DMS53 treated with DMSO at 0.1 percent for 48 hours (cell line): ENCODE measurements at regions not wholly inside any gene's neighbourhood (a gene's known extent, or its start where the extent isn't known, plus 50 kb on each side); places are given as distances from the start of the nearest gene placed in this dataset.

Experiments
- DNase-seq: peaks from one replicate; lab custom pipeline; 2025; ENCODE audit not compliant: unreplicated experiment; lab: John Stamatoyannopoulos, UW

- no peak for DNase-seq
Measured at GRCh38 chr22:48756146-48757111, 1071.2 kb downstream of the BRD1 start.

GRCh38 chr22:48755059-48755949, 1072.4 kb downstream of the BRD1 start:
- no peak for DNase-seq

- no peak for DNase-seq
Measured at GRCh38 chr22:48754611-48755058, 1073.0 kb downstream of the BRD1 start.

DNA sequence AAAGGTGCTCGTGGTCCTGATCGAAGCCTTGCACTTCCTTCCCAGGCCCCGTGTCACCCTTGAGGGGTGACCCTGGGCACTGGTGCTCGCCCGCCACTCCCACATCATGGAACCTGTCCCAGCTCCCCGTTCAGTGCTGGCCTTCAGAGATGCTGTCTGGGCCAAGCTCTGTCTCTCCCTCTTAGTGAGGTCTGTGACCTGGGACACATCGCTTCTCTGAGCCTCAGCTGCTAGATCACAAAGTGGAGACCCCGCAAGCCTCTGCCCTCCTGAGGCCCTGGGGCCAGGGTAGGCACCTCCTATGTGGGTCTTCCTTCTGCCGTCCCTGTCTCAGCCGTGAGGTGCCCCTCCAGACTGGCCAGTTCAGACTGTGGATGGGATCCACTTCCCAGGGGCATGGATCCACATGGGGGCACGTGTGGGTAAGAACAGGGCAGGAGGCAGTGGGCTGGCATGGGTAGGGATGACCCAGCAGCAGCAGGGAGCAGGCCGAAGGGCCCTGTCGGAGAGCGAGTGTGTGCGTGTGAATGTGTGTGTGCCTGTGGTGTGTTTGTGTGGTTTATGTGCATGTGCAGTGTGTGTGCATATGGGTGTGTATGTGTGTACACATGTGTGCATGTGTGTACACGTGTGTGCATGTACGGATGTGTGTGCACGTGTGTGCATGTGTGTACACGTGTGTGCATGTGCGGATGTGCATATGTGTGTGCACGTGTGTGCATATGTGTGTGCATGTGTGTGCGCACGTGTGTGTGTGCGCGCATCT, 1073.7 kb downstream of the BRD1 start:
- no peak for DNase-seq

DNA sequence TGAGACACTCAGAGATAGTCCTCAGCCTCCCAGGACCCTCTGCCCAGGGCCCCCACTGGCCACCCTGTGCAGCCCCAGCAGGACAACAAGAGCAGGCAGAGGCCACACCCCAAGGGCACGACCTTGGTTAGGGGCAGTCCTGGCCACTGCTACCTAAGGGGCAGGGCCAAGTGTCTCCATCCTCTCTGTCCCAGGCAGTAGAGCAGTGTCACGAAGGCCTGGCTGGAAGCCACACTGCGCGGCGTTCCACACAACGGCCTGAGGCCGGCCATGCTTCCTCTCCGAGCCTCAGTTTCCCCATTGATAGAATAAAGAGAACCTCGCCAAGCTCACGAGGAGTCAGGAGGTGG, 1074.3 kb downstream of the BRD1 start:
- DNase-seq: no peak

DNA sequence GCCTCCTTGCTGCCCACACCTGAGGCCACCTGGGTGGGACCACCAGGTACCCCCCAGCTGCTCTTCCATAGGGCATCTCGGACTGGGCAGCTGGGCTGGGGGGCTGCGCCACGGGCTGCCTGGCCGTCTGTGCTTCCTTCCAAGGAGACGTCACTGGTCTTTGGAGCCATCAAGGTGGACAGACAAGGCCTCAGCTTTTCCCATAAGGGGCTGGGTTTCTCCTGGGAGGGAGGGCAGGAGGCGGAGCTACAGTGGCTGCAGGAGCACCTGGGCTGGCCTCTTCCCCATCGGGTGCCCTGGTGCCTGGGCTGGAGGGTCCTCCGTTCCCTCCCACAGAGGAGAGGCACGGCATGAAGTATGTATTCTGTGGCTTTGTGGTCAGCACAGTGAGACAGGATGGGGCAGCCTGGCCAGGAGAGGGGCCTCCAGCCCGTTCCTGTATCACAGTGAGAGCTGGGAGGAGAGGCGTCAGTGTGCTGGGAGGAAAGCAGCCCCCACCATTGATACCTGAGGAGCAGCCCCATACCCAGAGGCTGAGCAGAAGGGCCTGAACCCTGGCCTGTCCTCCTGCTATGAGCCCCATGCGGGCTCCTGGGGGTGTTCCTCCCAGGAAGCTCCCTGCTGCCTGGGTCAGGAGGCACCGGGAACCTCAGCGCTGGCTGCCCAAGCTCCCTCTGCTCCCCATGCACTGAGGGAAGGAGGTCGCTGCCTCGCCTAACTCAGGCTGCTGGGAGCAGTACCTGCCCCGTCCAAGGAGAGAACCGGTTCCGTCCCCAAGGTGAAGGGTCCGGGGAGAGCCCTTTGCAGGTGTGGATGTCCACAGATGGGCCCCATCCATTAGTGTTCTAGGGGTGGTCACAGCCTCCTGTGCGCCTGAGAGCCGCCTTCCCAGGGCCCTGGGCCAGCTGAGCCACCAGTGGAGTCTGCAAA, 1075.0 kb downstream of the BRD1 start:
- no peak for DNase-seq

DNA sequence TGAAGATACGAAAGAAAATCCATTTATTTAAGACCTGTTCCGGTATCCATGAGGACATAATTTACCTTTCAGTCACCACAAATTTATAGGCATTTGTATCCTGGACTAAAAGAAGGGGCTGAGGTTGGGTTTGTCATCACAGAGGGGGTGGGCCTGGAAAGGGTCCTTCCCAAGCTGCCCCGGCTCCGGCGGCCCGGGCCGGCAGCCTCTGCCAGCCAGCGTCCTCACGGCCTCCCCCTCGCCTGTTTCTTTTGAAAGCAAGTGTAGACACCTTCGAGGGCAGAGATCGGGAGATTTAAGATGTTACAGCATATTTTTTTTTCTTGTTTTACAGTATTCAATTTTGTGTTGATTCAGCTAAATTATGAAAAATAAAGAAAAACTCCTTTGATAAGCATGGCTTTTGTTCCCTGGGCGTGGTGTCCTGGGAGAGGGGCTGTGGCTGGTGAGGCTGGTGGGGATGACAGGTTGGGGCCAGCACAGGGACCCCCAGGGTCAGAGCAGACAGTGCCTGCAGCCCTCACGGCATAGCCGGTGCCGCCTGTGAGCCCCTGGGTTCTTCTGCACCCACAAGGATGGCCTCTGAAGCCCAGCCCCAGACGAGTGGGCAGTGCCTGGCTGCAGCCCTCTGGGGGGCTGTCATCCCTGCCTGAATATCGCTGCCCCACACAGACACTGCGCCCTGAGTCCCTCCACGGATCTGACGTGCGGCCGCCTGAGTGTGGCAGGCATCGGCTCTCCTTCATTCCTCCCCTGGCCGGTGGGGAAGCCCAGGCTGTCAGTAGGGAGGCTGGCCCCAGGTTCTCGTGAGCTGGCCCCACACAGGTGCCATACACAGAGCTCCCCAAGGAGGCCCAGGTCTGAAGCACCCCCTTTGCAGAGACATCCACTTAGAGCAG, 1075.9 kb downstream of the BRD1 start:
- no peak for DNase-seq

DNA sequence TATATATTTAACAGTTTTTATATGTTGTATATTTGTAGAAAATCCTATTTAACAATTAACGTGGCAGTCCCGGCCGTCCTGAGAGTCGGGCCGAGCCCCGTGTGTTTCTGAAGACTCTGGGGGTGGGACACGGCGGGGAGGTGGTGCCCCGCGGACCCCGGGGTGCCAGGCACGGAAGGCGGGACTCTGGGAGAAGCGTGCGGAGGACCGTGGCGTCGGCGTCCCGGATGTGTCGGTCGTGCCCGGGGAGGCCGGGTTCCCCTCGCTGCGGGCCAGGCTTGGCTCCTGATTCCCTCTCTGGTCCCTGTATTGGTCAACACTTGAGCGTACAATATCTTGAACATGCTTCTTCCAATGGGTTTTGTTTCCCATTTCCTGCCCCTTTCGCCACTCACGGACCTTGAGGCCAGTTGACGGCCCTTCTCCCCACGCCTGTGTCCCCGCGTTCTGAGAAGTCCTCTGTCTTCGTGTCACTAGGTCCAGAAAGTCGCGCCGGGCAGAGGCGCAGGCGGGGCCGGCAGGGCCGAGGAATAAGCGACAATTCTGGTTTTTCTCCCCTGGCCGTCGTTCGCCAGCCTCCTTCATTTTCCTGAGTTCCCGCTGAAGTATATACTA, 1076.7 kb downstream of the BRD1 start:
- no peak for DNase-seq

DNA sequence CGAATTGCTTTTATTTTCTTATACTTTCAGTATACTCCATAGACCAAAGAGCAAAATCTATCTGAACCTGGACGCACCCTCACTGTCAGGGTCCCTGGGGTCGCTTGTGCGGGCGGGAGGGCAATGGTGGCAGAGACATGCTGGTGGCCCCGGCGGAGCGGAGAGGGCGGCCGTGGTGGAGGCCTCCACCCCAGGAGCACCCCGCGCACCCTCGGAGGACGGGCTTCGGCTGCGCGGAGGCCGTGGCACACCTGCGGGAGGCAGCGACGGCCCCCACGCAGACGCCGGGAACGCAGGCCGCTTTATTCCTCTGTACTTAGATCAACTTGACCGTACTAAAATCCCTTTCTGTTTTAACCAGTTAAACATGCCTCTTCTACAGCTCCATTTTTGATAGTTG, 1077.4 kb downstream of the BRD1 start:
- no peak for DNase-seq

DNA sequence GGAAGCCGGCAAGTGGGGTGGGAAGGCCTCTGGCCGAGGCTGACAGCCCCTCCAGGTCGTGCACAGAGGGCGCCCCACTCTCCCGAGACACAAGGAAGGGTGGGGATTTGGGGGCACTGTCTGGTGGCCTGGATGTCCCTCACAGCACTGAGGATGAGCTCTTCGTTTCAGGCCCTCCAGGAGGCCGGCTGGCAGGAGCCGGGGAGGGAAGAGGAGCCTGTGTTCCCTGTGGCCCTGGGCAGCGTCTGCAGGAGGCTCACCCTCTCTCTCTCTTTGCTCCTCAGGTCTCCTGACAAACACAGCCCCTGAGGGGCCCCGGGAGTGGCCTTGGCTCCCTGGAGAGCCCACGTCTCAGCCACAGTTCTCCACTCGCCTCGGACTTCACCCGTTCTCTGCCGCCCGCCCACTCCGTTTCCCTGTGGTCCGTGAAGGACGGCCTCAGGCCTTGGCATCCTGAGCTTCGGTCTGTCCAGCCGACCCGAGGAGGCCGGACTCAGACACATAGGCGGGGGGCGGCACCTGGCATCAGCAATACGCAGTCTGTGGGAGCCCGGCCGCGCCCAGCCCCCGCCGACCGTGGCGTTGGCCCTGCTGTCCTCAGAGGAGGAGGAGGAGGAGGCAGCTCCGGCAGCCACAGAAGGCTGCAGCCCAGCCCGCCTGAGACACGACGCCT, 1078.0 kb downstream of the BRD1 start:
- no peak for DNase-seq

DNA sequence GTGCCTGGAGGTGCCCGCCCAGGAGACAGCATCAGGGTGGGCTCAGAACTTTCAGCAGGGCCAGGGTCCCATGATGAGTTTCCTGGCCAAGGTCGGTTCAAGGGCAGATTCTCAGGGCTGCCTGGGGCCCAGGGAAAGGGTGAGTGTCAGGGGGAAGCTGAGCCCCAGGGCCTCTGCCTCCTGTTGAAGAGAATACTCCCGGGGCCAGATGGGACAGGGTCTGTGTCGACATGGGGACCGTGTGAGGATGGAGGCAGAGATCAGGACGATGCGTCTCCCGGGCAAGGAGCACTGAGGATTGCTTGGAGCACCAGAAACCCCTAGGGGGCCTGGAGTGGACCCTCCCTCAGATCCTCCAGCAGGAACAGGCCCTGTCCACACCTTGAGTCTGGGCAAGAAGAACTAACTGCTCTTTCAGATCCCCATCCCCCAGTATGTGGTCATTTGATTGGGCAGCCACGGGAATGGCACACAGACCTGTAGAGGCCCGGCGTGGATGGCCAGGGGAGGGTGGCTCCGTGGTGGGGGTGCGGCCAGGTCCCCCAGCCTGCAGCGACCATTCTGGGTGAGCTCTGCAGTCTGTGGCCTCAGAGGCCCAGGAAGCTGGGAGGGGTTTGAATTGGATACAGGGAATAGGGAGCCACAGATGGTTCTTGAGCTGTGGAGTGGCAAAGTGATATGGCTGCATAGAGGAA, 1078.7 kb downstream of the BRD1 start:
- DNase-seq: no peak

DNA sequence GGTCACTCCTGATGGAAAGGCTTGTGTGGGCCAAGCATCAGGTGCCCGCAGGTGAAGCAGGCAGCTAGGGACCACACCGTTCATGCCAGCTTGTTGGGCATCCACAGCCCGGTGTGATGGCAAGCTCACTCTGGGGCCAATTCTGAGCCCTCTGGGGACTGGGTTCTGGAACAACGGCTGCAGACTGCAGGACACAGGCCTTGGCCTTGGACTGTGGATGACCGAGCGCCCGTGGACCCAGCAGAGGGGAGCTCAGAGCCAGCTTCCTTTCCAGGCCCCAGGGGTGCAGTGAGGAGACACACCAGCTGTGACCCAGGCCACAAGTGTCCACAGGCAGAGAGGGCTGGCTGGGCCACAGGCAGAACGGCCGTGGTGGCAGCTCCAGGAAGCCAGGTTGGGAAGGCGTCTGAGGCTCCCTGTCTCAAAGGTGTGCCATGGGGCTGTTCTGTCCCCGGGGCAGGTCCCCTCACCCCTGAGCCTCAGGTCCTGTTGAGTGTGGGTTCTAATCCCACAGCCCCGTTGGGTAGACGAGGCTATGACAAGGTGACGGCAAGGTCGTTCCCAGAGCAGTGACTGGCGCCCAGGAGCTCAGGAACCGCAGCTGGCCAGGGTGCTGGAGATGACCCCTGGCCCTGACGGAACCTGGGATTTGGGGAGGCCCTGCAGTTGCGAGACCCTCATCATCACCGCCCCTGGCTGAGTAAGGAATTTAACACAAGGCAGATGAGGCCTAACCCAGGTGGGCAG, 1079.4 kb downstream of the BRD1 start:
- no peak for DNase-seq

GRCh38 chr22:48746789-48747425, 1080.8 kb downstream of the BRD1 start:
- DNase-seq: no peak

DNA sequence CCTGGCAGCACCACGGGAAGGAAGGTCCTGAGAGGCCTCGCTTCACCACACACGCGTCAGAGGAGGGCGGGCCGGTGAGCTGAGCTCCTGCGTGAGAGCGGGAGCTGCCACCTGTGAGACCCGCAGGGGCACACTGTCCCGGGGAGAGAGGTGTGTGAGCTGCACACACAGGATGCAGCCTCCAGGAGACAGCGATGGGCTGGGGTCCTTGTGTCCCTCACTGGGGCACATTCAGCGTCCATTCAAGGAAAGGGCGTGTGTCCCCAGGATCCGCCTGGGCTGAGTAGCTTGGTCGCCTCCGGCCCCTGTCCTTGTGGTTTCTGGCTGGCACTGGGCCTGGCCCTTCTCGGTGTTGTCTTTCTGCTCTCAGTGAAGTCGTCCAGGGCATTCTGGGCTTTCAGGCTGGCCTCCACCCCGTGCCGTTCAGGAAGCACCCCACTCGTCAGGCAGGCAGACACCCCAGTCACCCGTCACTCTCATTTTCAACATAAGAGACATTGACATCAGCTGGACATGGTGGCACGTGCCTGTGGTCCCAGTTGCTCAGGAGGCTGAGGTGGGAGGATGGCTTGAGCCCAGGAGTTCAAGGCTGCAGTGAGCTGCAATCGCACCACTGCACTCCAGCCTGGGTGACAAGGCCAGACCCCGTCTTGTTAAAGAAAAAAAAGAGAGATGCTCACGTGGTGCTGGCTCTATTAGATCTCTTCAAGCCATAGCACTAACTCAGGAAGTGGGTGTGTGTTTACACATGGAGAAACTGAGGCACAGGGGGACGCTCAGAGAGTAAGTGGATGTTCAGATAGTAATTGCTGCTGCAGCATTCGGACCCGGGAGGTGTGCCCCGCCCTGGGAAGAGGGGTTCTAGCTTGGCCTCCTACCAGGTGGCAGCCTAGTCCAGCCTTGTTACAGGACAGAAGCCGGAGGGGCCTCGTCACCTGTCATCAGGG, 1081.6 kb downstream of the BRD1 start:
- DNase-seq: no peak
